ENCODE measurements at regions not wholly inside any gene's neighbourhood (a gene's known extent, or its start where the extent isn't known, plus 50 kb on each side); places are given as distances from the start of the nearest gene placed in this dataset.

DNA sequence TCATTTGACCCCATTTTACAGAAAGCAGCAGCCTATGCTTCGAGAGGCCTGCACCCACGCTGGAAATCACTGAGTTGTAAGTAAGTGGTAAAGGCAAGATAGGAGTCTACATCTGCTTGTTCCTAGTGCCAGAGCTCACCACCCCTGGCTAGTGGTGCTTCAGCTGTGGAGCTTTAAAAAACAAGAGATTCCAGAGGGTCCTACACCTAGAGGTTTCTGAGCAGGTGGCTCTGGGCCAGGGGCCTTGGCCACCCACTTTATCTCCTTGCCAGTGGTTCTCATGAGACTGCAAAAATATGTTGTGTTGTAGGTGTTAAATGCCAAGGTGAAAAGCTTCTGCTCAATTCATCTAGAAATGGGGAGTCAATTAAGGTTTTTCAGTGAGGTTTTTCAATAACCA lies 60.0 kb upstream of the SERTAD2 start:
- H3K9me3 Mint-ChIP-seq (ENCODE audit: unreplicated experiment) = no peaks in the 10 kb centered on the region
- H3K27me3 Mint-ChIP-seq (ENCODE audit: unreplicated experiment) = no peaks in the 10 kb centered on the region
- no peaks in the 10 kb centered on the region for H3K4me1 Mint-ChIP-seq (ENCODE audit: low read depth, unreplicated experiment)
- H3K36me3 Mint-ChIP-seq (ENCODE audit: unreplicated experiment) = no peaks in the 10 kb centered on the region
- TF ChIP-seq, protein P1, sequence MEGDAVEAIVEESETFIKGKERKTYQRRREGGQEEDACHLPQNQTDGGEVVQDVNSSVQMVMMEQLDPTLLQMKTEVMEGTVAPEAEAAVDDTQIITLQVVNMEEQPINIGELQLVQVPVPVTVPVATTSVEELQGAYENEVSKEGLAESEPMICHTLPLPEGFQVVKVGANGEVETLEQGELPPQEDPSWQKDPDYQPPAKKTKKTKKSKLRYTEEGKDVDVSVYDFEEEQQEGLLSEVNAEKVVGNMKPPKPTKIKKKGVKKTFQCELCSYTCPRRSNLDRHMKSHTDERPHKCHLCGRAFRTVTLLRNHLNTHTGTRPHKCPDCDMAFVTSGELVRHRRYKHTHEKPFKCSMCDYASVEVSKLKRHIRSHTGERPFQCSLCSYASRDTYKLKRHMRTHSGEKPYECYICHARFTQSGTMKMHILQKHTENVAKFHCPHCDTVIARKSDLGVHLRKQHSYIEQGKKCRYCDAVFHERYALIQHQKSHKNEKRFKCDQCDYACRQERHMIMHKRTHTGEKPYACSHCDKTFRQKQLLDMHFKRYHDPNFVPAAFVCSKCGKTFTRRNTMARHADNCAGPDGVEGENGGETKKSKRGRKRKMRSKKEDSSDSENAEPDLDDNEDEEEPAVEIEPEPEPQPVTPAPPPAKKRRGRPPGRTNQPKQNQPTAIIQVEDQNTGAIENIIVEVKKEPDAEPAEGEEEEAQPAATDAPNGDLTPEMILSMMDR (IDR thresholded peaks at IDR 0.05; ENCODE audit: partially characterized antibody, unreplicated experiment) = no peak
- no peak overlapping the region for H3K4me3 Mint-ChIP-seq (ENCODE audit: unreplicated experiment)
- no peak overlapping the region for H3K27ac Mint-ChIP-seq (ENCODE audit: unreplicated experiment)
- DNase-seq = no peak

DNA sequence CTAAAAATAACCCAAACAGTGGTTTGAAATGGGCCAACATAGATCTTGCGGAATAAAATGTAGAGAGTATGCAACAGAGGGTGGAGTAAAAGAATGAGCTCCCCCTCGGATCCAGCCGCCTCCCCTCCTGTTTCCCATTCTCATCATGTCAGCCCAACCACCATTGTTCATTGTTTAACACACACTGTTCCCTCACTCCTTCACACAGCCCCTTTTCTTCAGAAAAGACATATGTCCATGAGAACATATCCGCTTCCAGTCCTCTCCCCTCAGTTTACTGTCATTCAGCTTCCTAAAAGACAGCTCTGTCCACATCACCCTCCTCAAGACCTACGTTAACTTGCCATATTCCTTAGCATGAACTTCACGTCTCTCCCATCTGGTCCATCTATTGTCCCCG lies 62.9 kb upstream of the SERTAD2 start:
- peaks cover 2% of the 10 kb centered on the region for H3K4me1 Mint-ChIP-seq (ENCODE audit: low read depth, unreplicated experiment)
- no peak for DNase-seq
- no peaks in the 10 kb centered on the region for H3K9me3 Mint-ChIP-seq (ENCODE audit: unreplicated experiment)
- no peak overlapping the region for H3K27ac Mint-ChIP-seq (ENCODE audit: unreplicated experiment)
- TF ChIP-seq, protein P1 (IDR thresholded peaks at IDR 0.05; ENCODE audit: partially characterized antibody, unreplicated experiment) = no peak
- no peaks in the 10 kb centered on the region for H3K36me3 Mint-ChIP-seq (ENCODE audit: unreplicated experiment)
- no peaks in the 10 kb centered on the region for H3K27me3 Mint-ChIP-seq (ENCODE audit: unreplicated experiment)
- H3K4me3 Mint-ChIP-seq (ENCODE audit: unreplicated experiment) = no peak overlapping the region

DNA sequence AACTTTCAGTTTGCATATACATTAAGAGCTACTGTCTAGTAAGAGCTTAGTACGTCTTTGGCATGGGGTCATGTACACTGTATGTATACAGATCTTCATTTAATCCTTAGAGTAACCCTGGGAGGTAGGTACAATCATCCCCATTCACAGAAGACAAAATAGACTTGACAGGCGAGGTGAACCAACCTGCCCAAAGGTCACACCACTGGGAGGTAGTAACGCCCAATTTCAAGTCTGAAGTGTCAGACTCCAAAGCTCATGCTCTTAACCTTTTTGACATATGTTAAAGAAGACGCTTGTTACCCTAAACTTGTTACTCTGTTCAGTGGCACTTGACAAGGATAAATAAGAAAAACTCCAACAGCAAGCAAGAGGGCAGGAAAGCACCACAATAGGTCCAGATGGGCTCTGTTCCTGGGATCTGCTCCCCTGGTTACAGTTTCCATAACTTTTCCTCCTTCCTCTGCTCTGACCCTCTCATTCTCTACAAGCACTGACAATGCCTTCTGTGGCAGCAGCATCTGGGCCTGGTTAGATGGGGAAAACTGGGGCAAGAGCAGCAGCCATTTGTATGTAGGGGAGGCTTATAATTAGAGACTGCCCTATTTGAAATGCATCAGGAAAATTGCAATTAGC lies 64.7 kb upstream of the SERTAD2 start:
- TF ChIP-seq, protein P1 (IDR thresholded peaks at IDR 0.05; ENCODE audit: partially characterized antibody, unreplicated experiment) = no peak
- H3K27ac Mint-ChIP-seq (ENCODE audit: unreplicated experiment) = no peak overlapping the region
- no peaks in the 10 kb centered on the region for H3K27me3 Mint-ChIP-seq (ENCODE audit: unreplicated experiment)
- no peaks in the 10 kb centered on the region for H3K36me3 Mint-ChIP-seq (ENCODE audit: unreplicated experiment)
- peaks cover 2% of the 10 kb centered on the region for H3K4me1 Mint-ChIP-seq (ENCODE audit: low read depth, unreplicated experiment)
- H3K9me3 Mint-ChIP-seq (ENCODE audit: unreplicated experiment) = no peaks in the 10 kb centered on the region
- DNase-seq = no peak
- no peak overlapping the region for H3K4me3 Mint-ChIP-seq (ENCODE audit: unreplicated experiment)

DNA sequence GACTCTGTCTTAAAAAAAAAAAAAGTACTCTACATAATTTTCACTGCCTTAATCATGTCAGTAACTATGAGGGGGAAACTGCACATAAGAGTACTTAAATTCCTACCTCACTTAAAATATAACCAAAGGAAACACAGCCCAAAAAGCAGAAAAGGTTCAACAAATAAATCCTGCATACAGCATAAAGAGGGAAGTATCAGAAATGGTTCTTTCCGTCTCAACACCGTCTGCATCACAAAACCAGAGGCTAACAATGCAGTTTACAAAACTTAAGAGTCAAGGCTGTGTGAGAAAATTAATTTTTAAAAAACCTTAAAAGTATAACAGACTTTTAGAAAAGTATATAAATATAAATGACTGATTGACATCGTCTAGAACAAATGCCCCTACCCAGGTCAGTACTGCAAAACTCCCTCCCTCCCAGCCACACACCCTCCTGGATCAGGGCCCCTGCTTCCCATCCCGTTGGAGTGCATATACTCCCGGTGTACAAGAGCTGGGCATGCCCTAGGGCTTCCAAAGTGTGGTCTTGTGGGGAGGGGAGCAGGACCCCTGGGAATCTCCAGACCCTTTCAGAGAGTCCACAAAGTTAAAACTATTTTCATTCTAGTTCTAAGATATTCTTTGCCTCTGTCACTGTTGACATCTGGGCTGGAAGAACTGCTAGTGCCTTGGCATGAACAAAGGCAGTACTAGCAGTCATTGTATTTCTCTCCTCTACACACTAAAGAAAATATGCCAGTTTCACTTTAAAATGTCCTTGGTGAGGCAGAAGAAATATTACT lies 67.0 kb upstream of the SERTAD2 start:
- Mint-ChIP-seq H3K36me3 (ENCODE audit: unreplicated experiment) (no peaks in the 10 kb centered on the region), H3K4me1 (ENCODE audit: low read depth, unreplicated experiment) (peaks cover 2% of the 10 kb centered on the region), H3K27ac (ENCODE audit: unreplicated experiment) (no peak overlapping the region), H3K4me3 (ENCODE audit: unreplicated experiment) (no peak overlapping the region), H3K9me3 (ENCODE audit: unreplicated experiment) (no peaks in the 10 kb centered on the region), H3K27me3 (ENCODE audit: unreplicated experiment) (no peaks in the 10 kb centered on the region)
- DNase-seq = no peak
- TF ChIP-seq, protein P1 (IDR thresholded peaks at IDR 0.05; ENCODE audit: partially characterized antibody, unreplicated experiment) = no peak

DNA sequence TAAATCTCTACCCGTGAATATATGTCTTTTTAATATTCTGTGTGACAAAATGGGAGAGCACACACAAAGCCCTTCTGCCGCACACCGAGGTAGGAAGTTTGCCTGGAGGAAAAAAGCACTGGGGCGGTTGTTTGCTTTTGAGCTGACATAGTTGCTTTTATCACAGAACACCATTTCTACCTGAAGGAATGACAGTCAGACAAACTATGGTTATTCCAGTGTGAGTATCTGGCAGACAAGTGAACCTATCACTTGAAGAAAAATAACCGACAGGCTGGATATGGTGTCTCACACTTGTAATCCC lies 67.6 kb upstream of the SERTAD2 start:
- H3K27ac Mint-ChIP-seq (ENCODE audit: unreplicated experiment) = no peak overlapping the region
- TF ChIP-seq, protein P1 (IDR thresholded peaks at IDR 0.05; ENCODE audit: partially characterized antibody, unreplicated experiment) = no peak
- H3K9me3 Mint-ChIP-seq (ENCODE audit: unreplicated experiment) = no peaks in the 10 kb centered on the region
- peaks cover 2% of the 10 kb centered on the region for H3K4me1 Mint-ChIP-seq (ENCODE audit: low read depth, unreplicated experiment)
- H3K36me3 Mint-ChIP-seq (ENCODE audit: unreplicated experiment) = no peaks in the 10 kb centered on the region
- H3K4me3 Mint-ChIP-seq (ENCODE audit: unreplicated experiment) = no peak overlapping the region
- no peak for DNase-seq
- no peaks in the 10 kb centered on the region for H3K27me3 Mint-ChIP-seq (ENCODE audit: unreplicated experiment)
